ENCODE measurements at regions not wholly inside any gene's neighbourhood (a gene's known extent, or its start where the extent isn't known, plus 50 kb on each side); places are given as distances from the start of the nearest gene placed in this dataset.
A peak's percentile ranks its signal among the peaks of the same experiment; 100 is the strongest.

DNA sequence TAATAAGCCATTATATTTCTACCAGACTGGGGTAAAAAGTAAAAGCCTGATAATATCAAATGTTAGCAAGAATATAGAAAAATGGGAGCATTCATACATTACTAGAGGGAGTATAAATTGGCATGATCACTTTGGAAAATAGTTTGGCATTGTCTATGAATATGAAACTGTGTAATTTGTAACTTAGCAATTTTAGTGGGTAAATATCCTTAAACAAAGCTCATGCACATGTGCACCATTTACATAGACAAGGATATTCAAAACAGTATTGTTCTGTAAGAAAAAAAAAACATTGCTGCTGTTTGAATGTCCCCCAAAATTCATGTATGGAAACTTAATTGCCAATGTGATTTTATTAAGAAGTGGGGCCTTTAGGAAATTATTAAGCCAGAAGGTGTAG, 166.4 kb upstream of the SLC27A6 start:
- DNase-seq (ENCODE audit: low read depth): no peak
- TF ChIP-seq CTCF (conservative IDR thresholded peaks at IDR 0.05; ENCODE audit: low read depth, low read length): no peak

GRCh38 chr5:128799945-128800344, 165.3 kb upstream of the SLC27A6 start:
- no peak for TF ChIP-seq CTCF (conservative IDR thresholded peaks at IDR 0.05; ENCODE audit: low read depth, low read length)
- DNase-seq (ENCODE audit: low read depth): no peak

More for the DNA sequence above, 166.4 kb upstream of the SLC27A6 start:
- H3K4me3 ChIP-seq (ENCODE audit: low read depth, low read length): no peak overlapping the region

GRCh38 chr5:128800377-128800776, 164.9 kb upstream of the SLC27A6 start:
- no peak for TF ChIP-seq CTCF (conservative IDR thresholded peaks at IDR 0.05; ENCODE audit: low read depth, low read length)
- no peak for DNase-seq (ENCODE audit: low read depth)
- no peak overlapping the region for H3K4me3 ChIP-seq (ENCODE audit: low read depth, low read length)

More at GRCh38 chr5:128799945-128800344, 165.3 kb upstream of the SLC27A6 start:
- no peak overlapping the region for H3K4me3 ChIP-seq (ENCODE audit: low read depth, low read length)

DNA sequence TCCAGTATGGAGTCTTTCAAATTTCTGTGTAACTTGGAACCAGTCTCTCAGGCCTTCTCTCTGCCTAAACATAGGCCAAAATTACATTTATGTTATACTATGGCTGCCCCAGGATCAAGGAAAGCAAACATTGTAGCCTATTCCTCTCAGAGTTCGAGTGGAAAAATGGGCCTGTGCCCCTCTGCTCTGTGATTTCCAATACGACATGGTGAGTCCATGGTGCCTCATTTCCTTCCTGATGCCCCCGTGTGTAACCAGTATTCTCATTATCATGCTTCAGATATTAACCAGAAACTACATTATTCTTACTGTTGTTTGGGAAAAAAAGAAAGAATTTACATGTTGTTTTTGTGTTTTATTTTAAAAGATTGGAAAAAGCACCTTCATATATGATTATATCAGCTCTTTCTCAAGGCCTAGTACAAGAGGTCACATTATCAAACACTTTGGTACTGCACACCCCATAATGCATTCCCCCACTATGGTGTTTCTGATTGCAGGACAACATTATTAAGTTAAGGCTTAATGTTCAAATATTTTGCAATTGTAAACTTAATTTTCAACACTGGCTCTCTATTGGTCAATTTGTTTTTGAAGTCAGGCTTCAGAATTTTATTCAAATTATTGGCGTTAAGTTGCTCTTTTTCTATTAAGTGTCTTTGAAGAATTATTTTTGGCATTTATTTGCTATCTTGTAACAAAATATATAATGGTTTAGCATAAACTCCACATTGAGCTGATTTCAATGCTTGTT, 151.8 kb upstream of the SLC27A6 start:
- TF ChIP-seq CTCF (conservative IDR thresholded peaks at IDR 0.05; ENCODE audit: low read depth, low read length): no peak
- H3K4me3 ChIP-seq (ENCODE audit: low read depth, low read length): no peak overlapping the region
- no peak for DNase-seq (ENCODE audit: low read depth)

GRCh38 chr5:128815201-128815600, 150.1 kb upstream of the SLC27A6 start:
- H3K4me3 ChIP-seq (ENCODE audit: low read depth, low read length): no peak overlapping the region
- no peak for DNase-seq (ENCODE audit: low read depth)
- no peak for TF ChIP-seq CTCF (conservative IDR thresholded peaks at IDR 0.05; ENCODE audit: low read depth, low read length)

- no peak overlapping the region for H3K4me3 ChIP-seq (ENCODE audit: low read depth, low read length)
- DNase-seq (ENCODE audit: low read depth): peak; percentile 37
- no peak for TF ChIP-seq CTCF (conservative IDR thresholded peaks at IDR 0.05; ENCODE audit: low read depth, low read length)
Measured at GRCh38 chr5:128825826-128826225, 139.5 kb upstream of the SLC27A6 start.

- H3K4me3 ChIP-seq (ENCODE audit: low read depth, low read length): no peak overlapping the region
- TF ChIP-seq CTCF (conservative IDR thresholded peaks at IDR 0.05; ENCODE audit: low read depth, low read length): no peak
- DNase-seq (ENCODE audit: low read depth): no peak
Measured at GRCh38 chr5:128826275-128826674, 139.0 kb upstream of the SLC27A6 start.

All from choroid plexus epithelial cell (primary cell).